K562 (cell line): ENCODE measurements at regions not wholly inside any gene's neighbourhood (a gene's known extent, or its start where the extent isn't known, plus 50 kb on each side); places are given as distances from the start of the nearest gene placed in this dataset.

Experiments used
- ATAC-seq: fragments of 200-7000 bp; cut with Tn5 transposase; 3 replicates; pipeline ENCODE4 v1.9.1; 2020; ENCODE audit warnings: moderate library complexity
- BruUV-seq: library from RNA; stranded (reverse); fragments of 400-500 nt; replicated peaks from 2 replicates; lab custom pipeline; 2021; lab: Mats Ljungman, UMichigan
- CTCF ChIA-PET: fragments of 300-600 bp; formaldehyde crosslinking; extraction: SDS; loops from one replicate; lab custom pipeline; 2021; ENCODE audit warnings: low intra/inter-chr PET ratio; lab: Yijun Ruan, JAX
- POLR2A ChIA-PET: fragments of 300-600, 350-650 bp; sonication (Branson Sonifier 250); formaldehyde crosslinking; extraction: SDS; loops from one replicate; lab custom pipeline; 2021; ENCODE audit warnings: antibody characterized with exemption, inconsistent platforms; lab: Yijun Ruan, JAX
- DNase-seq, 4 experiments: peaks; one replicate each; pipeline versions ENCODE4 v3.0.0 to v3.0.0-alpha.2; 2011 to 2018; ENCODE audit warnings: low spot score in 3 of 4, mixed read lengths in 3 of 4; ENCODE audit errors: extremely low read depth in 1 of 4
- FAIRE-seq: peaks from 2 replicates; lab custom pipeline; 2011; peaks lifted over from hg19 to GRCh38; lab: Jason Lieb, UNC
- H2AFZ ChIP-seq: 2 replicates; pipeline ENCODE4 v1.6.0; 2011; ENCODE audit warnings: low read depth, low read length, control low read depth, inconsistent platforms
- H3K27ac ChIP-seq: fragments of 200-600 bp; 3 replicates; pipeline ENCODE4 v1.8.0; 2011; ENCODE audit warnings: low read depth, mild to moderate bottlenecking, control low read depth, inconsistent platforms, low read length, moderate library complexity, mixed read lengths; ENCODE audit errors: extremely low read depth
- H3K27me3 ChIP-seq, 2 experiments: fragments of 300-600 bp in 1 of 2; 2 replicates in 1 of 2; 3 replicates in 1 of 2; pipeline versions ENCODE4 v1.6.0 to v1.8.0; 2011; ENCODE audit warnings: inconsistent platforms in 2 of 2, low read length in 2 of 2, mild to moderate bottlenecking in 1 of 2, mixed read lengths in 1 of 2, moderate library complexity in 1 of 2; ENCODE audit not compliant: control insufficient read depth in 2 of 2, insufficient read depth in 2 of 2
- H3K36me3 ChIP-seq: fragments of 300-600 bp; 3 replicates; pipeline ENCODE4 v1.8.0; 2011; ENCODE audit warnings: mild to moderate bottlenecking, low read length, inconsistent platforms; ENCODE audit not compliant: control insufficient read depth, insufficient read depth
- H3K4me1 ChIP-seq, 2 experiments: fragments of 200-600 bp in 1 of 2; replicated peaks in 1 of 2; 2 replicates in 1 of 2; 3 replicates in 1 of 2; pipeline versions ENCODE4 v1.5.1 to v1.8.0; 2011; ENCODE audit warnings: inconsistent platforms in 2 of 2, low read length in 2 of 2, mild to moderate bottlenecking in 1 of 2, mixed read lengths in 1 of 2, moderate library complexity in 1 of 2; ENCODE audit not compliant: control insufficient read depth in 2 of 2, insufficient read depth in 2 of 2
- H3K4me2 ChIP-seq: 2 replicates; pipeline ENCODE4 v1.6.1; 2011; ENCODE audit warnings: low read length, control low read depth, inconsistent platforms, mixed read lengths; ENCODE audit not compliant: insufficient read depth
- H3K4me3 ChIP-seq: fragments of 200-600 bp; sonication (generic), shearing (Covaris generic); 2 replicates; pipeline ENCODE4 v1.5.1; 2016; ENCODE audit warnings: control low read depth, inconsistent platforms
- H3K79me2 ChIP-seq: fragments of 200-600 bp; 3 replicates; pipeline ENCODE4 v1.8.0; 2011; ENCODE audit warnings: low read length, inconsistent platforms; ENCODE audit not compliant: control insufficient read depth, insufficient read depth
- H3K9ac ChIP-seq, 2 experiments: 2 replicates each; pipeline versions ENCODE4 v1.6.0 to v1.6.1; 2011; ENCODE audit warnings: low read depth in 2 of 2, low read length in 2 of 2, control low read depth in 1 of 2, inconsistent platforms in 1 of 2, mild to moderate bottlenecking in 1 of 2, mixed read lengths in 1 of 2; ENCODE audit not compliant: insufficient read depth in 1 of 2
- H3K9me1 ChIP-seq: one replicate; pipeline ENCODE4 v1.6.0; 2011; ENCODE audit warnings: inconsistent platforms, mild to moderate bottlenecking, low read length, moderate library complexity; ENCODE audit not compliant: control insufficient read depth, insufficient read depth
- H3K9me3 ChIP-seq: replicated peaks from 2 replicates; pipeline ENCODE4 v1.5.1; 2011; ENCODE audit warnings: low read depth, low read length, inconsistent platforms; ENCODE audit not compliant: control insufficient read depth, insufficient read depth
- H4K20me1 ChIP-seq: replicated peaks from 2 replicates; pipeline ENCODE4 v1.6.1; 2011; ENCODE audit warnings: low read length, inconsistent platforms, mixed read lengths; ENCODE audit not compliant: control insufficient read depth, insufficient read depth
- ARNT ChIP-seq, 2 experiments: fragments of 450-650 bp; IDR thresholded peaks; 2 replicates each; pipeline ENCODE4 v1.6.1; 2016; ENCODE audit warnings: mild to moderate bottlenecking in 1 of 2
- CTCF ChIP-seq, 3 experiments: IDR thresholded peaks in 2 of 3; conservative IDR thresholded peaks in 1 of 3; 2 replicates each; pipeline ENCODE4 v1.5.1; 2011 to 2012; ENCODE audit warnings: low read length in 3 of 3, mild to moderate bottlenecking in 3 of 3, control low read depth in 2 of 3, improper control_type of control experiment in 1 of 3, inconsistent platforms in 1 of 3, low read depth in 1 of 3, mixed read lengths in 1 of 3, moderate library complexity in 1 of 3; ENCODE audit not compliant: insufficient read depth in 2 of 3
- KLF10 ChIP-seq: fragments of 250-450 bp; sonication (Bioruptor Pico); IDR thresholded peaks from 2 replicates; pipeline ENCODE4 v1.6.1; 2021; ENCODE audit warnings: matching md5 sums
- MEIS2 ChIP-seq: fragments of 450-650 bp; IDR thresholded peaks from 2 replicates; pipeline ENCODE4 v1.6.1; 2014; ENCODE audit warnings: mild to moderate bottlenecking; ENCODE audit not compliant: partially characterized antibody
- NCOA2 ChIP-seq, 2 experiments: fragments of 450-650 bp; IDR thresholded peaks; 2 replicates each; pipeline ENCODE4 v1.6.1; 2018; ENCODE audit warnings: mild to moderate bottlenecking in 2 of 2, moderate library complexity in 1 of 2; ENCODE audit not compliant: partially characterized antibody in 2 of 2
- TSHZ1 ChIP-seq: fragments of 250-450 bp; sonication (Bioruptor Pico); IDR thresholded peaks from 2 replicates; pipeline ENCODE4 v1.4.0; 2020; ENCODE audit warnings: mild to moderate bottlenecking, moderate library complexity
- ZNF134 ChIP-seq: fragments of 250-450 bp; sonication (Bioruptor Pico); conservative IDR thresholded peaks from 2 replicates; pipeline ENCODE4 v1.4.0; 2020
- ZNF384 ChIP-seq: IDR thresholded peaks from 2 replicates; pipeline ENCODE4 v1.6.1; 2012; ENCODE audit warnings: low read depth, low read length, improper control_type of control experiment
- WGBS: fragments of 100-300 bp; shearing (Covaris generic); methylation state at CpG from one replicate; pipeline ENCODE4 v1.1.6; 2016; ENCODE audit warnings: low coverage, mixed read lengths; ENCODE audit not compliant: insufficient coverage; ENCODE audit errors: missing lambda C conversion rate; 5-methylcytosine and 5-hydroxymethylcytosine counted together
- in situ Hi-C: fragments of 300-500 bp; cut with MboI; formaldehyde crosslinking; loops from 4 replicates; pipeline ENCODE4 v1.15.0; 2018; ENCODE audit warnings: inconsistent platforms, mixed read lengths
- intact Hi-C: fragments of 100-400 bp; cut with micrococcal nuclease; formaldehyde crosslinking; loops from 2 replicates; pipeline ENCODE4 v1.14.2; 2022

- TF ChIP-seq CTCF (IDR thresholded peaks at IDR 0.05 in 2 of 3, conservative IDR thresholded peaks at IDR 0.05 in 1 of 3; ENCODE audit: insufficient read depth in 2 of 3, low read depth in 1 of 3, low read length in 3 of 3), result no peak
- no peak for TF ChIP-seq KLF10 (CRISPR knock-in tag)
- TF ChIP-seq, all 486 proteins: peak for 0
Measured at GRCh38 chr5:2385818-2386217, 365.7 kb downstream of the IRX2 start (continued).

DNA sequence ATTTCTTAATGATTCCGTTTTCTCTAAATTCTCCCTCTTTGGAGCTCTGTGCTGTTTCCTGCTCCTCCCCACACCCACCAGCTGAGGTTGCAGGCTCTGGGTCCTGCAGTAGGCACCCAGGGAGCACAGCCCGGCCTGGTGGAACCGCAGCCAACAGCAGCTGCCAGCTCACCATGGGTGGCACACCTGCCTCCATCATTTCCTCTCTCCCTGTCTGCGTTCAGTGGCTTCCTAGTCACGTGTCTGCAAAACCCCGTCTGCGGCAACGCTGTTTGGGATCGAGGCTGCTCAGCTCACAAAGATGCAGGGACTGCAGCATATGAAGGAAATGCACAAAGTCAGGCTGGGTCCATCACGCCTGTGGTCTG lies 367.8 kb downstream of the IRX2 start:
- Histone ChIP-seq H3K27ac (no peak overlapping the region), H3K9me1 (no peaks in the 10 kb centered on the region), H3K79me2 (no peaks in the 10 kb centered on the region), H3K27me3 (peaks cover 21 to 44% of the 10 kb centered on the region in 2 experiments; a peak in 4 of 5 replicates), H4K20me1 (no peaks in the 10 kb centered on the region), H2AFZ (no peak overlapping the region), H3K9me3 (no peaks in the 10 kb centered on the region), H3K4me3 (no peak overlapping the region), H3K4me2 (no peak overlapping the region), H3K9ac (no peak overlapping the region), H3K36me3 (no peaks in the 10 kb centered on the region), H3K4me1 (no peaks in the 10 kb centered on the region)
- intact Hi-C loops (no loop called here), in situ Hi-C loops (no loop called here)
- ChIA-PET POLR2A (no interaction called here), CTCF (no interaction called here)
- 3% methylated on average over 10 of the region's 10 CpGs for WGBS
- TF ChIP-seq ARNT (IDR thresholded peaks at IDR 0.05) (no peak), NCOA2 (IDR thresholded peaks at IDR 0.05; ENCODE audit: partially characterized antibody in 2 of 2) (no peak), TSHZ1 (CRISPR knock-in tag) (no peak), ZNF384 (no peak), ZNF134 (CRISPR knock-in tag) (no peak), MEIS2 (no peak)
- no peak for FAIRE-seq
- DNase-seq, result no peak
- ATAC-seq, result no peak
- no TSS peak for BruUV-seq
